Endodermal cell (in vitro differentiated cells): ENCODE measurements at regions not wholly inside any gene's neighbourhood (a gene's known extent, or its start where the extent isn't known, plus 50 kb on each side); places are given as distances from the start of the nearest gene placed in this dataset.

Experiments
- DNase-seq: peaks from one replicate; pipeline ENCODE4 v3.0.0-alpha.2; 2017
- H3K27ac ChIP-seq: 2 replicates; pipeline ENCODE4 v1.5.1; 2013; ENCODE audit warnings: mild to moderate bottlenecking, low read depth, low read length, moderate library complexity
- H3K27me3 ChIP-seq: 2 replicates; pipeline ENCODE4 v1.6.1; 2013; ENCODE audit warnings: mild to moderate bottlenecking, low read length, moderate library complexity; ENCODE audit not compliant: insufficient read depth, control insufficient read depth, poor library complexity, severe bottlenecking
- H3K36me3 ChIP-seq: 2 replicates; pipeline ENCODE4 v1.7.0; 2013; ENCODE audit warnings: mild to moderate bottlenecking, low read length, moderate library complexity; ENCODE audit not compliant: control insufficient read depth, insufficient read depth
- H3K4me1 ChIP-seq: one replicate; pipeline ENCODE4 v1.7.0; 2013; ENCODE audit warnings: low read length; ENCODE audit not compliant: control insufficient read depth, insufficient read depth
- H3K4me3 ChIP-seq: 2 replicates; pipeline ENCODE4 v1.5.1; 2013; ENCODE audit warnings: mild to moderate bottlenecking, low read length, moderate library complexity
- H3K9ac ChIP-seq: 2 replicates; pipeline ENCODE4 v1.6.1; 2013; ENCODE audit warnings: mild to moderate bottlenecking, low read length, moderate library complexity; ENCODE audit not compliant: poor library complexity, severe bottlenecking; ENCODE audit errors: extremely low read depth
- H3K9me3 ChIP-seq: 2 replicates; pipeline ENCODE4 v1.6.1; 2013; ENCODE audit warnings: mild to moderate bottlenecking, low read length, moderate library complexity; ENCODE audit not compliant: control insufficient read depth
- H3K27ac Mint-ChIP-seq: 2 replicates; pipeline ENCODE4 v1.8.0; 2020; ENCODE audit warnings: mixed read lengths
- H3K27me3 Mint-ChIP-seq: 2 replicates; pipeline ENCODE4 v1.8.0; 2021; ENCODE audit warnings: mild to moderate bottlenecking, mixed read lengths; ENCODE audit not compliant: insufficient read depth
- H3K36me3 Mint-ChIP-seq: 2 replicates; pipeline ENCODE4 v1.8.0; 2020; ENCODE audit warnings: low read depth, mixed read lengths
- H3K4me1 Mint-ChIP-seq: 2 replicates; pipeline ENCODE4 v1.8.0; 2020; ENCODE audit warnings: mixed read lengths
- H3K4me3 Mint-ChIP-seq: 2 replicates; pipeline ENCODE4 v1.8.0; 2020; ENCODE audit warnings: mild to moderate bottlenecking, moderate library complexity, mixed read lengths
- H3K9me3 Mint-ChIP-seq: 2 replicates; pipeline ENCODE4 v1.8.0; 2020; ENCODE audit warnings: mild to moderate bottlenecking, mixed read lengths
- WGBS, 2 experiments: methylation state at CpG; one replicate each; pipeline versions ENCODE4 v1.1.5 to v1.1.7; 2013; ENCODE audit warnings: missing lambda C conversion rate in 2 of 2, mixed read lengths in 1 of 2; ENCODE audit not compliant: insufficient coverage in 1 of 2, insufficient read length in 1 of 2; 5-methylcytosine and 5-hydroxymethylcytosine counted together
- TF ChIP-seq, protein P1 (sequence below): fragments of 200-600 bp; sonication (generic); conservative IDR thresholded peaks from 2 replicates; pipeline ENCODE4 v1.5.0; 2021; ENCODE audit warnings: antibody characterized with exemption, mild to moderate bottlenecking

DNA sequence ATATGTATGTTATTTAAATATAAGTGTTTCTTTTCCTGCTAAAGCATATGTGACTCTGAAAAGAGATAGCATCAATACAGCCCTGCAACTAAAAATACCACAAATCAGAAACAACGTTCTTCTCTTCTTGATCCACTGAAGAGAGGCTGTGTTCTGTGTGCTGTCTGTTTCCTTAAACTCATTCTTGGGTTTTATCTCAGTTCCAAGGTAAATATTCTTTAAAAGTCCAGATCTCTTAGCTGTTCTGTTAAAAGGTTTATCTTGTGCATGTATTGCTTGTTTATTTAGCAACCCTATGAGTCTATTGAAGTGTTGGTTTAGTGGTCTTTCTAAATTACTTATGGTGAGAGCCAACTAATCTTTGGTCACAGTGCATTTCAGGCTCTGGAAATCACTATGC is 173.3 kb upstream of the NT5C1B start:
- Histone ChIP-seq H3K27ac (no peak overlapping the region), H3K9me3 (no peaks in the 10 kb centered on the region), H3K9ac (no peak overlapping the region), H3K4me3 (no peak overlapping the region), H3K4me1 (no peaks in the 10 kb centered on the region), H3K36me3 (no peaks in the 10 kb centered on the region), H3K27me3 (peaks cover 45% of the 10 kb centered on the region)
- DNase-seq, result no peak
- H3K4me3 Mint-ChIP-seq, result no peak overlapping the region
- peaks cover 4% of the 10 kb centered on the region for H3K4me1 Mint-ChIP-seq
- WGBS, 2 experiments, result 90% methylated on average over 1 of the region's 1 CpG; no CpG with 5 or more reads in 1 of the 2 experiments
- TF ChIP-seq, protein P1, sequence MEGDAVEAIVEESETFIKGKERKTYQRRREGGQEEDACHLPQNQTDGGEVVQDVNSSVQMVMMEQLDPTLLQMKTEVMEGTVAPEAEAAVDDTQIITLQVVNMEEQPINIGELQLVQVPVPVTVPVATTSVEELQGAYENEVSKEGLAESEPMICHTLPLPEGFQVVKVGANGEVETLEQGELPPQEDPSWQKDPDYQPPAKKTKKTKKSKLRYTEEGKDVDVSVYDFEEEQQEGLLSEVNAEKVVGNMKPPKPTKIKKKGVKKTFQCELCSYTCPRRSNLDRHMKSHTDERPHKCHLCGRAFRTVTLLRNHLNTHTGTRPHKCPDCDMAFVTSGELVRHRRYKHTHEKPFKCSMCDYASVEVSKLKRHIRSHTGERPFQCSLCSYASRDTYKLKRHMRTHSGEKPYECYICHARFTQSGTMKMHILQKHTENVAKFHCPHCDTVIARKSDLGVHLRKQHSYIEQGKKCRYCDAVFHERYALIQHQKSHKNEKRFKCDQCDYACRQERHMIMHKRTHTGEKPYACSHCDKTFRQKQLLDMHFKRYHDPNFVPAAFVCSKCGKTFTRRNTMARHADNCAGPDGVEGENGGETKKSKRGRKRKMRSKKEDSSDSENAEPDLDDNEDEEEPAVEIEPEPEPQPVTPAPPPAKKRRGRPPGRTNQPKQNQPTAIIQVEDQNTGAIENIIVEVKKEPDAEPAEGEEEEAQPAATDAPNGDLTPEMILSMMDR, result no peak
- no peaks in the 10 kb centered on the region for H3K9me3 Mint-ChIP-seq
- H3K36me3 Mint-ChIP-seq, result no peaks in the 10 kb centered on the region
- H3K27me3 Mint-ChIP-seq, result peaks cover 70% of the 10 kb centered on the region
- no peak overlapping the region for H3K27ac Mint-ChIP-seq

- no peak overlapping the region for H3K27ac Mint-ChIP-seq
- no peaks in the 10 kb centered on the region for H3K4me1 ChIP-seq
- no peaks in the 10 kb centered on the region for H3K9me3 Mint-ChIP-seq
- no peak overlapping the region for H3K27ac ChIP-seq
- DNase-seq, result no peak
- no peaks in the 10 kb centered on the region for H3K36me3 ChIP-seq
- no peaks in the 10 kb centered on the region for H3K4me1 Mint-ChIP-seq
- H3K9ac ChIP-seq, result no peak overlapping the region
- TF ChIP-seq, protein P1, result no peak
- no peaks in the 10 kb centered on the region for H3K9me3 ChIP-seq
- H3K36me3 Mint-ChIP-seq, result no peaks in the 10 kb centered on the region
- H3K27me3 Mint-ChIP-seq, result peaks cover 37% of the 10 kb centered on the region
- H3K27me3 ChIP-seq, result peaks cover 12% of the 10 kb centered on the region
- H3K4me3 ChIP-seq, result no peak overlapping the region
- WGBS, 2 experiments, result 90 to 100% methylated on average over 1 of the region's 1 CpG
- no peak overlapping the region for H3K4me3 Mint-ChIP-seq
Measured at GRCh38 chr2:18754286-18754685, 164.9 kb upstream of the NT5C1B start.

DNA sequence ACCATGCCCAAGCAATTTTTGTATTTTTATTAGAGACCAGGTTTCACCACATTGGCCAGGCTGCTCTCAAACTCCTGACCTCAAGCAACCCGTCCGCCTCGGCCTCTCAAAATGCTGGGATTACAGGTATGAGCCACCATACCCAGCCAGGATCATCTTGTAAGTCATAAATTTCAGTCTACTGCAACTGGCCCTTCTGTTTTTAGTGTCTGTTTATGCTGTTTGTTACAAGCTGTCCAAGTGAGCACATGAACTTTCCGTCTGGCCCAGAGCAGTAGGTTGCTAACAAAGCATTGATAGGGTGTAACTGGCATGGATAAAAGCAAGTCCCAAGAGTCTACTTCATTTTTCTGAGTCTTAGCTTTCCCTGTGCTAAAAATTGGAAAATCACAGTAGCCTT is 164.4 kb upstream of the NT5C1B start:
- no peaks in the 10 kb centered on the region for H3K4me1 Mint-ChIP-seq
- no peak overlapping the region for H3K27ac ChIP-seq
- H3K36me3 ChIP-seq, result no peaks in the 10 kb centered on the region
- H3K9me3 ChIP-seq, result no peaks in the 10 kb centered on the region
- 87 to 95% methylated on average over 3 to 4 of the region's 4 CpGs for WGBS, 2 experiments
- DNase-seq, result no peak
- H3K27me3 ChIP-seq, result peaks cover 12% of the 10 kb centered on the region
- no peaks in the 10 kb centered on the region for H3K4me1 ChIP-seq
- no peaks in the 10 kb centered on the region for H3K36me3 Mint-ChIP-seq
- H3K9ac ChIP-seq, result no peak overlapping the region
- no peak overlapping the region for H3K4me3 Mint-ChIP-seq
- TF ChIP-seq, protein P1, result no peak
- no peak overlapping the region for H3K27ac Mint-ChIP-seq
- H3K27me3 Mint-ChIP-seq, result peaks cover 32% of the 10 kb centered on the region
- no peak overlapping the region for H3K4me3 ChIP-seq
- H3K9me3 Mint-ChIP-seq, result no peaks in the 10 kb centered on the region
